Thymus (tissue), 11 donors: ENCODE measurements at regions not wholly inside any gene's neighbourhood (a gene's known extent, or its start where the extent isn't known, plus 50 kb on each side); places are given as distances from the start of the nearest gene placed in this dataset.
"Not testable (repeated sequence)": the region's sequence is repeated elsewhere in the genome, so short reads cannot be mapped to it uniquely, and the experiment has no call there.

Experiments used
- DNase-seq, 9 donors: peaks; one replicate each; pipeline ENCODE4 v3.0.0-alpha.2; 2013; ENCODE audit warnings: low spot score in 9 of 9, low read depth in 6 of 9, missing footprints in 1 of 9
- H3K27ac ChIP-seq, 2 donors: one replicate each; pipeline ENCODE4 v1.5.1; 2013; ENCODE audit warnings: control low read depth in 1 of 2, low read depth in 1 of 2, low read length in 1 of 2, mild to moderate bottlenecking in 1 of 2, moderate library complexity in 1 of 2
- H3K27me3 ChIP-seq, 2 donors: one replicate each; pipeline ENCODE4 v1.5.1; 2013; ENCODE audit warnings: low read length in 1 of 2; ENCODE audit not compliant: control insufficient read depth in 2 of 2, insufficient read depth in 1 of 2
- H3K36me3 ChIP-seq, 2 donors: one replicate each; pipeline ENCODE4 v1.5.1; 2013; ENCODE audit warnings: low read length in 1 of 2, mild to moderate bottlenecking in 1 of 2, moderate library complexity in 1 of 2; ENCODE audit not compliant: control insufficient read depth in 2 of 2, insufficient read depth in 2 of 2
- H3K4me1 ChIP-seq, 2 donors: one replicate each; pipeline ENCODE4 v1.5.1; 2013; ENCODE audit warnings: low read length in 2 of 2; ENCODE audit not compliant: control insufficient read depth in 2 of 2, insufficient read depth in 2 of 2
- H3K4me3 ChIP-seq, 2 donors: one replicate each; pipeline ENCODE4 v1.5.1; 2013; ENCODE audit warnings: low read length in 2 of 2, control low read depth in 1 of 2, mild to moderate bottlenecking in 1 of 2
- H3K9me3 ChIP-seq, 2 donors: one replicate each; pipeline ENCODE4 v1.5.1; 2013; ENCODE audit warnings: low read length in 1 of 2, mild to moderate bottlenecking in 1 of 2; ENCODE audit not compliant: control insufficient read depth in 2 of 2, insufficient read depth in 1 of 2
- WGBS: extraction: QIAGEN DNeasy Blood & Tissue Kit; methylation state at CpG from one replicate; pipeline ENCODE4 v1.1.7; 2013; 5-methylcytosine and 5-hydroxymethylcytosine counted together
- donor health status: healthy.

DNA sequence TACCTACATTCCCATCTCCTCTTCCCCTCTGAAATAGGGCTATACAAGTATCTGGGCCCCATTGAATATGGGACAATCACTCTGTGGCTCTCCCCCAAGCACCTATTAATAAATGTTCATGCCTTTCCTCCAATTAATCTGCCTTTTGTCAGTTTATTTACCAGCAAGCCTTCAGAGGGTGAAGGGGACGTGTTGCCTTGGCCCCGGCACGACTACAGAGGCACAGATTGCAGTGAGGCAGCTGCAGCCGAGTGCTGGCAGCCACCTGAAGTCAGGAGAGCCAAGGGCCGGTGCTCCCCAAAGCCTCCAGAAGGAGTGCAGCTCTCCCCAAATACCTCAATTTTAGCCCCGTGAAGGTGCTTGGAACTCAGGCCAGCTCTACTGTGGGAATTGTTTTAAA, 580.9 kb upstream of the B3GAT1 start:
- WGBS, result 82% methylated on average over 6 of the region's 6 CpGs
- DNase-seq, result no peak
- H3K9me3 ChIP-seq, result no peaks in the 10 kb centered on the region

DNA sequence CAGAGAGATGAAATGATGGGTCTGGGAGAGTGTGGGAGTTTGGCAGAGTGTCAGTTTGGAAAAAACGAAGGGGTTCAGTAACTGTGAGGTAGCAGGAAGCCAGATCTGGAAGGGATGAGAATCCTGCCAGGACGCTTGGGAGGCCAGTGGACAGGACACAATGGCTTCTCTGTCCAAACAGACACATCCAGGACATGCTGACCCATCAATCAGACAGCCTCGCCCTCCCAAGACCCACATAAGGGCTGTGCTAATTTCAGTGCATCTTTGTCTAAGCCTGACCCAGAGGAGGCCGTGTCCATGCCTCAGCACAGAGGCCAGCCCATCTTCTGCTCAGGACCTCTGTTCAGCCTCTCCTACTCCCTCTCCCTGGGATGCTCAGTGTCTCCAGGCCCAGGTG, 576.5 kb upstream of the B3GAT1 start:
- Histone ChIP-seq H3K9me3 (no peaks in the 10 kb centered on the region), H3K4me1 (no peaks in the 10 kb centered on the region), H3K4me3 (no peak overlapping the region), H3K27ac (no peak overlapping the region), H3K36me3 (no peaks in the 10 kb centered on the region), H3K27me3 (no peaks in the 10 kb centered on the region)
- no peak for DNase-seq
- 70% methylated on average over 4 of the region's 4 CpGs for WGBS

More for the DNA sequence above, 580.9 kb upstream of the B3GAT1 start:
- H3K36me3 ChIP-seq, result no peaks in the 10 kb centered on the region
- no peaks in the 10 kb centered on the region for H3K4me1 ChIP-seq
- no peak overlapping the region for H3K4me3 ChIP-seq
- H3K27me3 ChIP-seq, result no peaks in the 10 kb centered on the region
- no peak overlapping the region for H3K27ac ChIP-seq

DNA sequence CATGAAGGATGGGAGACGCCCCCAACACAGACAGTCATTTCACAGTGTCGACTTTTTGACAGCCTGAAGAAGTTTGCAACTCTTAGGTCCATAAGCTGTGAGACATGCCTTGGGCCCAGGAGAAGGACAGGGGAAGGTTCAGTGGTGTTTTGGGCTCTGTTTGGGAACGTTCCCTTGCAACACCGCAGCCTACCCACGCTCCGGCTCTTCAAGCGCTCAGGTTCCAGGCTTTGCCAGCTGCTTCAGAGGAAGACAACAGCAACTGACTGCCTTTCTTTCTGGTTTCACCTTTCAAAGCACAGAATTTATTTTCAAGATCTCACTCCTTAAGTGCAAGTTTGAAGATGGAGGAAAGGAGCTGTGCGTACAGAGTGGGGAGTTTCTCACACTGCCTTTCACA, 575.8 kb upstream of the B3GAT1 start:
- no peaks in the 10 kb centered on the region for H3K27me3 ChIP-seq
- DNase-seq, result no peak
- no peaks in the 10 kb centered on the region for H3K36me3 ChIP-seq
- H3K9me3 ChIP-seq, result no peaks in the 10 kb centered on the region
- WGBS, result 72% methylated on average over 8 of the region's 8 CpGs
- no peak overlapping the region for H3K4me3 ChIP-seq
- no peak overlapping the region for H3K27ac ChIP-seq
- H3K4me1 ChIP-seq, result no peaks in the 10 kb centered on the region

DNA sequence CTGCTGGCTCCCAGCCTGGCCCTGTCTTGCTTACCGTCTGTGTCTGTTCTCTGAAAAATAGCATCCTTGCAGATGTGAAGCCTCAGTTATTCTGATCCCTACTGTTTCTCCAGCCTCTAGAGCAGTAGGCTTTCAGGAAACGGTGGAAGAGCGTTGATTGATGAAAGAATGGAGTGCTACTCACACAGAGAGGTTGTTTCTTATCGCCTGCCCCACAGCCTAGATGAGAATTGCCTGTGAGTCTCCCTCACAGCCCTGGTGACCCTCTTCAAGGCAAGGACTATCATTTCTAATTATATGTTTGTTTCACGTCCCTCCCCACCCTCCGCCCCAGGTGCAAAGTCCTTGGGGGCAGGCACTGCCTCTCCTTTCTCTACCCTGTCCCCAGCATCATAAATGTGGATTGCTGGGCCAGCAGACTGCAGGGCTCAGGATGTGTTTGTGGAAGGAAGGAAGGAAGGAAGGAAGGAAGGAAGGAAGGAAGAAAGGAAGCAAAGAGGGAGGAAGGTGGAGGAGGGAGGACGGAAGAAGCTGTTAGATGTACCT, 575.3 kb upstream of the B3GAT1 start:
- H3K36me3 ChIP-seq, result no peaks in the 10 kb centered on the region
- H3K4me3 ChIP-seq, result no peak overlapping the region
- WGBS, result 73% methylated on average over 7 of the region's 7 CpGs
- no peaks in the 10 kb centered on the region for H3K4me1 ChIP-seq
- H3K27ac ChIP-seq, result no peak overlapping the region
- H3K9me3 ChIP-seq, result no peaks in the 10 kb centered on the region
- H3K27me3 ChIP-seq, result no peaks in the 10 kb centered on the region
- DNase-seq, result no peak

DNA sequence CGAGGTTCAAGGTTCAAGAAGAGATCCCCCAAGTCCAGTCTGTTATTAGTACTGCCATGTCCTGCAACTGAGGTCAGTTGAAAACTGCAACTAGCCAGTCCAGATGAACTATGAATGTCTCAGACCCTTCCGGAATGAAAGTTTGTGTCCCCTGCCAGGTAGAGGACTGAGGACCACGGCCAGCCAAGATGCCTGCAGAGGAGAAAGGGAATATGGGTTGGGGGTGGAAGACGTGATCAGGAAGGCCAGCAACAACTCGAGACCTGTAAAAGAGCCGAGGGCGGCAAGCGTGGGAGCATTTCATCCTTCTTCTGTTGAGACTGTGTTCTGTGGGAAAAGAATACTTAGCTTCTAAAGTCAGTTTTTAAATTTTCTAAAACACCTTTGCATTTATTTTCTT, 572.4 kb upstream of the B3GAT1 start:
- 89% methylated on average over 8 of the region's 8 CpGs for WGBS
- H3K4me1 ChIP-seq, result no peaks in the 10 kb centered on the region
- H3K27ac ChIP-seq, result no peak overlapping the region

DNA sequence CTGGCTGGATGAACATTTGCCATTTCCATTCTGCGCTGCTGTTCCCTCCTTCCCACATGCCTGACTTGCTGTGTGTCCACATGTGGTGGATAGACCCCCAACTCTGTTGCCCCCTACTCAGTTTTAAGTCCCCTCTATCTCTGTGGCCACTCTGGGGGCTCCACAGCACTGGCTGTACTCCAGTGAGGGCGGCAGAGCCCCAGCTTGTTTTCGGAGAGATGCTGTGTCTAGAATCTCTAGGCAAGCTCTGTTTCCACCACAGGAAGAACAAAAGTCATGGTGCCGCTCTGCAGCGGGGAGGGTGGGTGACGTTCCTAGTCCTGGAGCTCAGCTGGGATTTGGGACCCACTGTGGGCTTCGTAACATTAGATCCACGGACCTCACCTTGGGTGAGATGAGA, 570.4 kb upstream of the B3GAT1 start:
- not testable (repeated sequence) for H3K9me3 ChIP-seq, DNase-seq, H3K4me3 ChIP-seq, H3K27me3 ChIP-seq, H3K4me1 ChIP-seq, H3K36me3 ChIP-seq, H3K27ac ChIP-seq
- 91% methylated on average over 8 of the region's 8 CpGs for WGBS

More for the DNA sequence above, 572.4 kb upstream of the B3GAT1 start:
- Histone ChIP-seq H3K4me3 (no peak overlapping the region), H3K36me3 (no peaks in the 10 kb centered on the region), H3K9me3 (no peaks in the 10 kb centered on the region), H3K27me3 (no peaks in the 10 kb centered on the region)
- DNase-seq, result no peak

DNA sequence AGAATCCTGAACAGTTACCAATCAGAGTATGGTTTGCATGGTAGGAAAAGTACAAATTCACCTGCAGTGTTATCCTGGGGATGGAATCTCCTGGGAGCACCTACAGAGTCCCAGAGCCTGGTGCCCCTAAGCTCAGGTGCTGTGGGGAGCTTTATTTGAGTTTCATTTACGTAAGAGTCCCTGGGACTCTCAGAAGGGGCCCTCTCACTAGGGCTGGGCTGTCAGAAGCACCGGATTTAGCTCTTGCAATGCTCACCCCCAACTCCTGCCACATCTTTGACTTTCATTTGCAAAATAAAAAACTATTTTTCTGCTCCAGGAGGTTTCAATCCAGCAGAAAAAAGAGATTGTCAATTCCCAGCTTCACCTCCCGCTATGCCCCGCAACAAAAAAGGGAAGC, 569.8 kb upstream of the B3GAT1 start:
- no peak for DNase-seq
- Histone ChIP-seq H3K27me3 (no peaks in the 10 kb centered on the region), H3K27ac (no peak overlapping the region), H3K9me3 (no peaks in the 10 kb centered on the region), H3K36me3 (no peaks in the 10 kb centered on the region), H3K4me1 (no peaks in the 10 kb centered on the region), H3K4me3 (no peak overlapping the region)
- WGBS, result 68% methylated on average over 4 of the region's 4 CpGs

DNA sequence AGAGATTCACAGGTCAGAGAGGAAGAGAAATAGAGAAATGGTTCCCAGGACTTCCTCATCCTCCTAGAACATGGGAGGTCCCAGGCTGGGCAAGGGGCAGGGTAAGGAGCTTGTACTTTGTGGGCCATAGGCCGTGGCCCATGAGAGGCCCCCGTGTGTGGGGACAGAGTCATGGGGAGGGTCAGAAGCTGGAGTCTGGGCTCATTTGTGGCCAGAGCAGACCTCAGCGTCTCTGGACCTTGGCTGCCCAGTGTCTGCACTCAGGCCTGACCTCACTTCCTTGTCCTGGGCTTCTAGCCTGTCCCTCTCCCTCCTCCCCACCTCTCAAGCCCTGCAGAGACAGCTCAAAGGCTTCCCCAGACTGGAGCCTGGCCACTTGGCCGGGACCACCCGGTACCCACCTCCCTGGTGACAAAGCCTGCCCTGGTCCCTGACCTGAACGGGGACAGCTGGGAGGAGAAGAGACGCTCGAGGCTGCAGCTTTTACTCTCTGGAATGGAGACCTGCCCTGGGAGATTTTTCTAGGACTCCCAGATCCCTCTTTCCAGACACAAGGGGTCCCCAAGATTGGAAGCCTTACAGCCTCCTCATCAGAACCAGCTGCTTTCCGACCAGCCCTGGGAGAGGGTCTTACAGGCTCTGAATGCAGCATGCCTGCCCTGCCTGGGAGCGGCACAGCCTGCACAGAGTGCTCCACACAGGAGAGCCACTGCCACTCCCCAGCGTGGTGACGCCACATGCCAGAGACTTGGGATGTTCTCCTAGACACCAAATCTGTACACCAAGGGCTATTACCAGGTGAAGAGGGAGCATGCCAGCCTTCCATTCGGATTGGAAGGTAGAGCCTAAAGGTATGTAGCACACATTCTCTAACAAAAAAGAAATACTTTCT, 569.0 kb upstream of the B3GAT1 start:
- H3K4me1 ChIP-seq, result no peaks in the 10 kb centered on the region
- no peaks in the 10 kb centered on the region for H3K27me3 ChIP-seq
- no peak overlapping the region for H3K27ac ChIP-seq
- DNase-seq, result no peak
- H3K4me3 ChIP-seq, result no peak overlapping the region
- H3K9me3 ChIP-seq, result no peaks in the 10 kb centered on the region
- 82% methylated on average over 13 of the region's 13 CpGs for WGBS
- H3K36me3 ChIP-seq, result no peaks in the 10 kb centered on the region

DNA sequence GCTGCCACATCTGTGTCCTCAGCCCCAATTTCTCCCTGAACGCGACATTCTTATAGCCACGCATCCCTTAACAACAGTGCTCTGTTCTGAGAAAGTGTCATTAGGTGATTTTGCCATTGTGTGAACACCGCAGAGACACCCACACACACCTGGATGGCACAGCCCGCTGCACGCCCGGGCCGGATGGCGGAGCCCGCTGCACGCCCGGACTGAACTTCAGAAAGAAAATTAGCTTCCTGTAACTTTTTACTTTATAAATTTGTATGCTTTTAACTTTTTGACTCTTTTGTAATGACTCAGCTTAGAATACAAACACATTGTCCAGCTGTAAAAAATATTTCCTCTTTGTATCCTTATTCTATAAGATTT, 567.0 kb upstream of the B3GAT1 start:
- H3K36me3 ChIP-seq, H3K4me3 ChIP-seq, H3K4me1 ChIP-seq, H3K27me3 ChIP-seq, DNase-seq, H3K27ac ChIP-seq, H3K9me3 ChIP-seq: not testable (repeated sequence)
- WGBS, result 92% methylated on average over 12 of the region's 12 CpGs
